ENCODE measurements at regions not wholly inside any gene's neighbourhood (a gene's known extent, or its start where the extent isn't known, plus 50 kb on each side); places are given as distances from the start of the nearest gene placed in this dataset.
A peak's percentile ranks its signal among the peaks of the same experiment; 100 is the strongest.

- H3K27me3 ChIP-seq (ENCODE audit: control insufficient read depth, insufficient read depth, low read length) = no peaks in the 10 kb centered on the region
- TF ChIP-seq, protein P1, sequence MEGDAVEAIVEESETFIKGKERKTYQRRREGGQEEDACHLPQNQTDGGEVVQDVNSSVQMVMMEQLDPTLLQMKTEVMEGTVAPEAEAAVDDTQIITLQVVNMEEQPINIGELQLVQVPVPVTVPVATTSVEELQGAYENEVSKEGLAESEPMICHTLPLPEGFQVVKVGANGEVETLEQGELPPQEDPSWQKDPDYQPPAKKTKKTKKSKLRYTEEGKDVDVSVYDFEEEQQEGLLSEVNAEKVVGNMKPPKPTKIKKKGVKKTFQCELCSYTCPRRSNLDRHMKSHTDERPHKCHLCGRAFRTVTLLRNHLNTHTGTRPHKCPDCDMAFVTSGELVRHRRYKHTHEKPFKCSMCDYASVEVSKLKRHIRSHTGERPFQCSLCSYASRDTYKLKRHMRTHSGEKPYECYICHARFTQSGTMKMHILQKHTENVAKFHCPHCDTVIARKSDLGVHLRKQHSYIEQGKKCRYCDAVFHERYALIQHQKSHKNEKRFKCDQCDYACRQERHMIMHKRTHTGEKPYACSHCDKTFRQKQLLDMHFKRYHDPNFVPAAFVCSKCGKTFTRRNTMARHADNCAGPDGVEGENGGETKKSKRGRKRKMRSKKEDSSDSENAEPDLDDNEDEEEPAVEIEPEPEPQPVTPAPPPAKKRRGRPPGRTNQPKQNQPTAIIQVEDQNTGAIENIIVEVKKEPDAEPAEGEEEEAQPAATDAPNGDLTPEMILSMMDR (conservative IDR thresholded peaks at IDR 0.05 in 1 of 2, IDR thresholded peaks at IDR 0.05 in 1 of 2; ENCODE audit: low read depth in 1 of 2, low read length in 2 of 2) = no peak
- TF ChIP-seq EZH2 (IDR thresholded peaks at IDR 0.05; ENCODE audit: low read length, missing control alignments) = no peak
- no peak overlapping the region for H2AFZ ChIP-seq (ENCODE audit: low read length)
- H3K9me3 ChIP-seq (ENCODE audit: control insufficient read depth, insufficient read depth, low read depth, low read length) = no peaks in the 10 kb centered on the region
- no peaks in the 10 kb centered on the region for H3K36me3 ChIP-seq (ENCODE audit: control insufficient read depth, insufficient read depth, low read length)
- H3K4me1 ChIP-seq (ENCODE audit: control insufficient read depth, extremely low read depth, insufficient read depth, low read length) = no peaks in the 10 kb centered on the region
- H3K4me3 ChIP-seq (replicated peaks in 1 of 4; ENCODE audit: control extremely low read depth in 1 of 4, insufficient read depth in 1 of 4, low read depth in 3 of 4, low read length in 4 of 4) = no peak overlapping the region
- no peak overlapping the region for H3K27ac ChIP-seq (ENCODE audit: insufficient read depth, low read length)
- H4K20me1 ChIP-seq (ENCODE audit: control insufficient read depth, extremely low read depth, insufficient read depth, low read length) = no peaks in the 10 kb centered on the region
- no peak overlapping the region for H3K9ac ChIP-seq (ENCODE audit: insufficient read depth, low read length)
- H3K4me2 ChIP-seq (ENCODE audit: extremely low read depth, insufficient read depth, low read length) = no peak overlapping the region
- no peak for DNase-seq (ENCODE audit: low read depth in 2 of 2)
- H3K79me2 ChIP-seq (ENCODE audit: control insufficient read depth, insufficient read depth, low read length) = no peaks in the 10 kb centered on the region
Measured at GRCh38 chr4:160194716-160195115, 1091.8 kb downstream of the RAPGEF2 start.

- peak in 1 of 2 donors; percentile 21 for DNase-seq (ENCODE audit: low read depth in 2 of 2)
- Histone ChIP-seq H3K4me1 (ENCODE audit: control insufficient read depth, extremely low read depth, insufficient read depth, low read length) (no peaks in the 10 kb centered on the region), H3K4me2 (ENCODE audit: extremely low read depth, insufficient read depth, low read length) (no peak overlapping the region), H2AFZ (ENCODE audit: low read length) (no peak overlapping the region), H4K20me1 (ENCODE audit: control insufficient read depth, extremely low read depth, insufficient read depth, low read length) (no peaks in the 10 kb centered on the region), H3K9me3 (ENCODE audit: control insufficient read depth, insufficient read depth, low read depth, low read length) (no peaks in the 10 kb centered on the region), H3K36me3 (ENCODE audit: control insufficient read depth, insufficient read depth, low read length) (no peaks in the 10 kb centered on the region), H3K27me3 (ENCODE audit: control insufficient read depth, insufficient read depth, low read length) (no peaks in the 10 kb centered on the region), H3K9ac (ENCODE audit: insufficient read depth, low read length) (no peak overlapping the region), H3K27ac (ENCODE audit: insufficient read depth, low read length) (no peak overlapping the region), H3K79me2 (ENCODE audit: control insufficient read depth, insufficient read depth, low read length) (no peaks in the 10 kb centered on the region), H3K4me3 (replicated peaks in 1 of 4; ENCODE audit: control extremely low read depth in 1 of 4, insufficient read depth in 1 of 4, low read depth in 3 of 4, low read length in 4 of 4) (no peak overlapping the region)
- TF ChIP-seq, protein P1 (conservative IDR thresholded peaks at IDR 0.05 in 1 of 2, IDR thresholded peaks at IDR 0.05 in 1 of 2; ENCODE audit: low read depth in 1 of 2, low read length in 2 of 2) = no peak
- TF ChIP-seq EZH2 (IDR thresholded peaks at IDR 0.05; ENCODE audit: low read length, missing control alignments) = no peak
Measured at GRCh38 chr4:160202802-160203201, 1099.9 kb downstream of the RAPGEF2 start.

- Histone ChIP-seq H3K27ac (ENCODE audit: insufficient read depth, low read length) (no peak overlapping the region), H3K27me3 (ENCODE audit: control insufficient read depth, insufficient read depth, low read length) (no peaks in the 10 kb centered on the region), H3K9me3 (ENCODE audit: control insufficient read depth, insufficient read depth, low read depth, low read length) (no peaks in the 10 kb centered on the region), H3K4me1 (ENCODE audit: control insufficient read depth, extremely low read depth, insufficient read depth, low read length) (no peaks in the 10 kb centered on the region), H3K79me2 (ENCODE audit: control insufficient read depth, insufficient read depth, low read length) (no peaks in the 10 kb centered on the region), H3K9ac (ENCODE audit: insufficient read depth, low read length) (no peak overlapping the region), H3K4me2 (ENCODE audit: extremely low read depth, insufficient read depth, low read length) (no peak overlapping the region), H3K4me3 (replicated peaks in 1 of 4; ENCODE audit: control extremely low read depth in 1 of 4, insufficient read depth in 1 of 4, low read depth in 3 of 4, low read length in 4 of 4) (no peak overlapping the region), H2AFZ (ENCODE audit: low read length) (no peak overlapping the region), H3K36me3 (ENCODE audit: control insufficient read depth, insufficient read depth, low read length) (no peaks in the 10 kb centered on the region), H4K20me1 (ENCODE audit: control insufficient read depth, extremely low read depth, insufficient read depth, low read length) (no peaks in the 10 kb centered on the region)
- TF ChIP-seq, protein P1 (conservative IDR thresholded peaks at IDR 0.05 in 1 of 2, IDR thresholded peaks at IDR 0.05 in 1 of 2; ENCODE audit: low read depth in 1 of 2, low read length in 2 of 2) = no peak
- no peak for TF ChIP-seq EZH2 (IDR thresholded peaks at IDR 0.05; ENCODE audit: low read length, missing control alignments)
- no peak for DNase-seq (ENCODE audit: low read depth in 2 of 2)
Measured at GRCh38 chr4:160212078-160212477, 1109.2 kb downstream of the RAPGEF2 start.

All from fibroblast of lung (primary cell).